ENCODE measurements at regions not wholly inside any gene's neighbourhood (a gene's known extent, or its start where the extent isn't known, plus 50 kb on each side); places are given as distances from the start of the nearest gene placed in this dataset.

DNA sequence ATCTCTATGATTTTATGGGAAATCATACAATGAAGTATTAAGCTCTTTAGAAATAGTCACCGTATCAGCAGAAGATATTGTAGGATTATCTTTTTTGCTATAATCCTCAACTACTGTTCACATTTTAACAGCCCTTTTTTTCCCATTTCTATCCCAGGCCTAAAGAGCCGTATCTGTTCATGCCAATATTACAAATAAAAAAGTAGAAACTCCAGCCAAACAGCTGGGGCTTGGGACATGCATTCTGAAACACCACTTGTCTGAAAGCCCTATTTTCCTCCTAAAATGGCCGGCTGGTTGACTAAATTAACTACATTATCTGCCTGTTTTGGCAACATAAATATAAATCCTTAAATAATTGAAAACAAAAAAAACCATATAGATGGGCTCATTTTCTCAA is 477.8 kb downstream of the CDH2 start:
- no peak for DNase-seq (ENCODE audit: low read depth, low spot score)
- no peak overlapping the region for H3K4me3 ChIP-seq (ENCODE audit: low read depth, low read length)
- POLR2A ChIA-PET: no interaction called here
- TF ChIP-seq, protein P1, sequence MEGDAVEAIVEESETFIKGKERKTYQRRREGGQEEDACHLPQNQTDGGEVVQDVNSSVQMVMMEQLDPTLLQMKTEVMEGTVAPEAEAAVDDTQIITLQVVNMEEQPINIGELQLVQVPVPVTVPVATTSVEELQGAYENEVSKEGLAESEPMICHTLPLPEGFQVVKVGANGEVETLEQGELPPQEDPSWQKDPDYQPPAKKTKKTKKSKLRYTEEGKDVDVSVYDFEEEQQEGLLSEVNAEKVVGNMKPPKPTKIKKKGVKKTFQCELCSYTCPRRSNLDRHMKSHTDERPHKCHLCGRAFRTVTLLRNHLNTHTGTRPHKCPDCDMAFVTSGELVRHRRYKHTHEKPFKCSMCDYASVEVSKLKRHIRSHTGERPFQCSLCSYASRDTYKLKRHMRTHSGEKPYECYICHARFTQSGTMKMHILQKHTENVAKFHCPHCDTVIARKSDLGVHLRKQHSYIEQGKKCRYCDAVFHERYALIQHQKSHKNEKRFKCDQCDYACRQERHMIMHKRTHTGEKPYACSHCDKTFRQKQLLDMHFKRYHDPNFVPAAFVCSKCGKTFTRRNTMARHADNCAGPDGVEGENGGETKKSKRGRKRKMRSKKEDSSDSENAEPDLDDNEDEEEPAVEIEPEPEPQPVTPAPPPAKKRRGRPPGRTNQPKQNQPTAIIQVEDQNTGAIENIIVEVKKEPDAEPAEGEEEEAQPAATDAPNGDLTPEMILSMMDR (IDR thresholded peaks at IDR 0.05; ENCODE audit: insufficient read depth, low read length, missing control alignments): no peak
- CTCF ChIA-PET: interaction anchor here (1.2 to 1.7 kb wide), 2 partner anchors 15 to 50 kb away, joined by 5 to 8 read pairs; no protein-coding TSS in a partner anchor

DNA sequence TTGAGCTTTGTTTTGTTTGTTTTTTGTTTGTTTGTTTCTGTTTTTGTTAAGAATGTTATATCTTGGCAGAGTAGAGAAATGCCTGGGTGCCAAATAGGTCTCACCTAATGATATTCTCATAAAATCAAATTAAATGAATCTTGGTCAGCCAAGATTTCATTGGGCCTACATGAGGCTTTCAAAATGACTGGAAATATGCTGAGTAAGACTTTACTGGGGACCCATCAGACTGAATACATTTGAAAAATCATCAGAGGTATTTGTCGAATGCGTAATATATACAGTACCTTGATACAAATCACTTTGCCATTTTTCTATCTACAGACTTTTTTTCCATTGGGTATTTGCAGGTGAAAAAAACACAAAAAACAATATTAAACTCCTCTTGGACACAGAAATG is 480.8 kb downstream of the CDH2 start:
- H3K4me3 ChIP-seq (ENCODE audit: low read depth, low read length): no peak overlapping the region
- TF ChIP-seq, protein P1 (IDR thresholded peaks at IDR 0.05; ENCODE audit: insufficient read depth, low read length, missing control alignments): no peak
- CTCF ChIA-PET: interaction anchor here (1.0 to 3.6 kb wide), 3 partner anchors 8 to 54 kb away, joined by 4 to 19 read pairs (median 4); no protein-coding TSS in a partner anchor
- DNase-seq (ENCODE audit: low read depth, low spot score): no peak
- POLR2A ChIA-PET: no interaction called here

DNA sequence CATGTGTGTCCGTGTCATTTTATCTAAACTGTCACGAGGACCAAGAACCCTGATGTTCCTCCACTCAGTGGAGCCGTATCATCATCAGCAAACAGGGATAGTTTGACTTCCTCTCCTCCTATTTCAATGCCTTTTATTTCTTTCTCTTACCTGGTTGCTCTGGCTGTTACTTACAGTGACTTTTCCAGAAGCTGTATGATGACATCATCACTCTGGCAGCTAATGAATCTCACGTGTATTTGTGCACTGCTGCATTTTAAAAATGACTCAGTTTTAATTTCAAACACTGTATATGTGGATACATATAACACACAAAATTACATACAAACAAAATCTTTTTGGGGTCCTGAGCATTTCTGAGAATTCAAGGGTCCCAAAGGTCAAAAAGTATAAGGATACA is 481.4 kb downstream of the CDH2 start:
- ChIA-PET CTCF (interaction anchor here (1.0 to 3.6 kb wide), 3 partner anchors 9 to 55 kb away, joined by 4 to 19 read pairs (median 4); no protein-coding TSS in a partner anchor), POLR2A (no interaction called here)
- DNase-seq (ENCODE audit: low read depth, low spot score): no peak
- H3K4me3 ChIP-seq (ENCODE audit: low read depth, low read length): no peak overlapping the region
- TF ChIP-seq, protein P1 (IDR thresholded peaks at IDR 0.05; ENCODE audit: insufficient read depth, low read length, missing control alignments): no peak

DNA sequence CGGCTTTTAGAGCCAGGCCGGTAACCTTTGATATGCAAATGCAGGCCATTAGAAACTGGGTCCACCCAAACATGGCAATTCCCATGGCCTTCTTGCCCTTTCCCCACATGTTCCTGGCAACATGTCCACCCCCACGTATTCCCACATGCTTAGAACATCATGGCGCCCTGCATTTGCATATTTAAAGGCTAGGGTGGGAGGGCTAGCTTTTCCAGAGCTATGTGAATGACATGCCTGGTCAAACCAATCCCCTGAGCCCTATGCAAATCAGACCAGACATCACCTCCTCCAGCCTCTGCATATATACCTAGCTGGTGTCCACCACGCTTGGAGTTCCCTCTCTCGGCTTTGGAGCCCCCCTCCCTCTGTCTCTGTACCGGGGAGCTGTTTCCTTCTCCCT is 481.9 kb downstream of the CDH2 start:
- ChIA-PET POLR2A (no interaction called here), CTCF (interaction anchor here (1.0 to 3.6 kb wide), 3 partner anchors 9 to 55 kb away, joined by 4 to 19 read pairs (median 4); no protein-coding TSS in a partner anchor)
- H3K4me3 ChIP-seq (ENCODE audit: low read depth, low read length): no peak overlapping the region
- DNase-seq (ENCODE audit: low read depth, low spot score): no peak
- TF ChIP-seq, protein P1 (IDR thresholded peaks at IDR 0.05; ENCODE audit: insufficient read depth, low read length, missing control alignments): no peak

DNA sequence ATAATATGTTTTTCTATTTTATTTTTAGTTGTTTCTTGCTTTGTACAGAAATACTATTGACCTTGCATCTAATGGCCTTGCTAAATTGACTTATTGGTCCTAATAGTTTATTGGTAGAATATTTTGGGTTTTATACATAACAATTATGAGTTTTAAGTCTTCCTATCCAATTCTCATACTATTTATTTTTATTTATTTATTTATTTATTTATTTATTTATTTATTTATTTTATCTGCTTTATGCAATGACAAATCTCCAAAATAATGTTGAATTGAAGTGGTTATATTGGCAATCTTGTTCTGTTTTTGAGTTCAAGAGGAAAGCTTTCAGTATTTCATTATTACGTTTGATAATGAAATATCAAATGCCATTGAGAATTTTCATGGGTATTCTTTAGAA is 488.3 kb downstream of the CDH2 start:
- TF ChIP-seq, protein P1 (IDR thresholded peaks at IDR 0.05; ENCODE audit: insufficient read depth, low read length, missing control alignments): no peak
- ChIA-PET CTCF (interaction anchor here (0.9 to 2.8 kb wide), 2 partner anchors 9 to 62 kb away, joined by 3 to 20 read pairs; no protein-coding TSS in a partner anchor), POLR2A (no interaction called here)
- H3K4me3 ChIP-seq (ENCODE audit: low read depth, low read length): no peak overlapping the region
- DNase-seq (ENCODE audit: low read depth, low spot score): no peak

DNA sequence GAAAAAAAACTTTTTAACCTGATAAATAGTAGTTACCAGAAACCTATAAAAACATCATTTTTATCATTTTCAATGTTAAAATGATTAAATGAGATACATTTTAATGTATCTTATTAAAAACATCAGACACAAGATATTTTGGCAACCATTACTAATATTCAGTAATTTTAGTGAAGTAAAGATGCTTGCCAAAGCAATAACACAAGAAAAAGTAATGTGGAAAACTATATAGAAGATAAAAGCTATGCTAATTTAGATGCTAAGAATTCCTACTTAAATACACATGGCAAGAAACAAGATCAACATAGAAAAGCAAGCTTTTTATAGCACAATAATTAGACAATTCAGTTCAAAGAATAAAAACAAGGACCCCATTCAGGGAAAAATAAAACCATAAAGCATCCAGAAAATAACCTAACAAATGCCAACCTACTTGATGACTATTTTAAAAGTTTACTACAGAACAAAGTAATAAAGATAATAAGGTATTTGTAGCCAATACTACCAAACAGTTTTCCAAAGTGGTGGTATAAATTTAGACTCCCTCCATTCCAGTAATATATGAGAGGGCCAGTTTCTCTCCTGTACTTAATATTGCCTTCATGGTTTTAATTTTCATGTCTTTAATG is 489.5 kb downstream of the CDH2 start:
- ChIA-PET POLR2A (no interaction called here), CTCF (interaction anchor here (0.8 to 1.3 kb wide), 5 partner anchors 9 to 62 kb away, joined by 3 to 28 read pairs (median 4); no protein-coding TSS in a partner anchor)
- TF ChIP-seq, protein P1 (IDR thresholded peaks at IDR 0.05; ENCODE audit: insufficient read depth, low read length, missing control alignments): no peak
- H3K4me3 ChIP-seq (ENCODE audit: low read depth, low read length): no peak overlapping the region
- no peak for DNase-seq (ENCODE audit: low read depth, low spot score)

Data from AG04449 (cell line).